Activated T-cell treated with anti-CD3 and anti-CD28 coated beads, Interleukin-2, amount 50 U/mL, for 72 hours (primary cell): ENCODE measurements at regions not wholly inside any gene's neighbourhood (a gene's known extent, or its start where the extent isn't known, plus 50 kb on each side); places are given as distances from the start of the nearest gene placed in this dataset.

ENCODE experiments used
- ATAC-seq, 2 donors: fragments of 150-1000 bp; cut with Tn5 transposase; replicated peaks in 1 of 2; 2 replicates each; pipeline ENCODE4 v1.10.0; 2021; ENCODE audit warnings: moderate library complexity in 2 of 2, mild to moderate bottlenecking in 1 of 2
- DNase-seq, 2 donors: peaks; one replicate each; pipeline ENCODE4 v3.0.0; 2021 to 2022; ENCODE audit warnings: mixed read lengths in 1 of 2
- H3K27ac Mint-ChIP-seq: one replicate; pipeline ENCODE4 v1.8.0; 2022; ENCODE audit warnings: mild to moderate bottlenecking, moderate library complexity, mixed read lengths
- H3K27me3 Mint-ChIP-seq: one replicate; pipeline ENCODE4 v1.8.0; 2022; ENCODE audit warnings: low read depth, mixed read lengths
- H3K36me3 Mint-ChIP-seq, 2 donors: one replicate each; pipeline ENCODE4 v1.8.0; 2022; ENCODE audit warnings: mixed read lengths in 2 of 2, mild to moderate bottlenecking in 1 of 2; ENCODE audit not compliant: insufficient read depth in 2 of 2
- H3K4me1 Mint-ChIP-seq: one replicate; pipeline ENCODE4 v1.8.0; 2022; ENCODE audit warnings: low read depth, mixed read lengths
- H3K4me3 Mint-ChIP-seq, 2 donors: one replicate each; pipeline ENCODE4 v1.8.0; 2022; ENCODE audit warnings: mild to moderate bottlenecking in 2 of 2, mixed read lengths in 2 of 2, moderate library complexity in 2 of 2
- H3K9me3 Mint-ChIP-seq, 2 donors: one replicate each; pipeline ENCODE4 v1.8.0; 2022; ENCODE audit warnings: mixed read lengths in 2 of 2

- no peak overlapping the region for H3K4me3 Mint-ChIP-seq
- H3K36me3 Mint-ChIP-seq = peaks cover 1 to 3% of the 10 kb centered on the region in 2 donors
- ATAC-seq = no peak
- H3K9me3 Mint-ChIP-seq = peaks cover 6 to 11% of the 10 kb centered on the region in 2 donors
- H3K27me3 Mint-ChIP-seq = no peaks in the 10 kb centered on the region
- no peak overlapping the region for H3K27ac Mint-ChIP-seq
- no peak for DNase-seq
- H3K4me1 Mint-ChIP-seq = no peaks in the 10 kb centered on the region
Observed at GRCh38 chr19:27676334-27676733, 1536.6 kb downstream of the UQCRFS1 start.

GRCh38 chr19:27675771-27676170, 1537.2 kb downstream of the UQCRFS1 start:
- ATAC-seq (no peak), DNase-seq (no peak)
- Mint-ChIP-seq H3K36me3 (peaks cover 1 to 3% of the 10 kb centered on the region in 2 donors), H3K27me3 (no peaks in the 10 kb centered on the region), H3K4me1 (no peaks in the 10 kb centered on the region), H3K9me3 (peaks cover 6 to 11% of the 10 kb centered on the region in 2 donors), H3K27ac (no peak overlapping the region), H3K4me3 (no peak overlapping the region)

- DNase-seq (no peak), ATAC-seq (no peak)
- Mint-ChIP-seq H3K4me3 (no peak overlapping the region), H3K4me1 (no peaks in the 10 kb centered on the region), H3K9me3 (peaks cover 11 to 17% of the 10 kb centered on the region in 2 donors), H3K27ac (no peak overlapping the region), H3K27me3 (no peaks in the 10 kb centered on the region), H3K36me3 (peaks cover 3 to 4% of the 10 kb centered on the region in 2 donors)
Observed at GRCh38 chr19:27674701-27675100, 1538.2 kb downstream of the UQCRFS1 start.

- ATAC-seq (no peak), DNase-seq (no peak)
- Mint-ChIP-seq H3K9me3 (peaks cover 13 to 17% of the 10 kb centered on the region in 2 donors), H3K4me3 (no peak overlapping the region), H3K27me3 (no peaks in the 10 kb centered on the region), H3K27ac (no peak overlapping the region), H3K4me1 (no peaks in the 10 kb centered on the region), H3K36me3 (peaks cover 4 to 5% of the 10 kb centered on the region in 2 donors)
Observed at GRCh38 chr19:27673986-27674385, 1539.0 kb downstream of the UQCRFS1 start.

GRCh38 chr19:27672309-27673047, 1540.5 kb downstream of the UQCRFS1 start:
- no peak for DNase-seq
- H3K4me3 Mint-ChIP-seq = no peak overlapping the region
- ATAC-seq = no peak
- no peaks in the 10 kb centered on the region for H3K27me3 Mint-ChIP-seq
- H3K27ac Mint-ChIP-seq = no peak overlapping the region
- no peaks in the 10 kb centered on the region for H3K4me1 Mint-ChIP-seq
- H3K9me3 Mint-ChIP-seq = peaks cover 6 to 14% of the 10 kb centered on the region in 2 donors
- H3K36me3 Mint-ChIP-seq = peaks cover 4 to 5% of the 10 kb centered on the region in 2 donors

GRCh38 chr19:27671876-27672275, 1541.1 kb downstream of the UQCRFS1 start:
- no peak for ATAC-seq
- Mint-ChIP-seq H3K4me1 (no peaks in the 10 kb centered on the region), H3K27ac (no peak overlapping the region), H3K4me3 (no peak overlapping the region), H3K27me3 (no peaks in the 10 kb centered on the region), H3K36me3 (peaks cover 3 to 4% of the 10 kb centered on the region in 2 donors), H3K9me3 (peaks cover 6 to 10% of the 10 kb centered on the region in 2 donors)
- no peak for DNase-seq

GRCh38 chr19:27660428-27660827, 1552.5 kb downstream of the UQCRFS1 start:
- peaks cover 7 to 9% of the 10 kb centered on the region in 2 donors for H3K36me3 Mint-ChIP-seq
- H3K27me3 Mint-ChIP-seq = no peaks in the 10 kb centered on the region
- ATAC-seq (no peak), DNase-seq (no peak)
- no peaks in the 10 kb centered on the region for H3K4me1 Mint-ChIP-seq
- H3K27ac Mint-ChIP-seq = no peak overlapping the region
- H3K4me3 Mint-ChIP-seq = no peak overlapping the region
- H3K9me3 Mint-ChIP-seq = peaks cover 17 to 25% of the 10 kb centered on the region in 2 donors

GRCh38 chr19:27657271-27658051, 1555.5 kb downstream of the UQCRFS1 start:
- Mint-ChIP-seq H3K4me3 (no peak overlapping the region), H3K27me3 (no peaks in the 10 kb centered on the region), H3K27ac (no peak overlapping the region), H3K4me1 (no peaks in the 10 kb centered on the region), H3K9me3 (peaks cover 31 to 34% of the 10 kb centered on the region in 2 donors), H3K36me3 (peaks cover 7 to 9% of the 10 kb centered on the region in 2 donors)
- ATAC-seq (no peak), DNase-seq (no peak)

- no peak overlapping the region for H3K27ac Mint-ChIP-seq
- no peak for DNase-seq
- no peaks in the 10 kb centered on the region for H3K4me1 Mint-ChIP-seq
- H3K36me3 Mint-ChIP-seq = peaks cover 10 to 16% of the 10 kb centered on the region in 2 donors
- no peak overlapping the region for H3K4me3 Mint-ChIP-seq
- no peaks in the 10 kb centered on the region for H3K27me3 Mint-ChIP-seq
- ATAC-seq = no peak
- peaks cover 37 to 38% of the 10 kb centered on the region in 2 donors for H3K9me3 Mint-ChIP-seq
Observed at GRCh38 chr19:27654266-27654990, 1558.5 kb downstream of the UQCRFS1 start.

- Mint-ChIP-seq H3K36me3 (peaks cover 8 to 11% of the 10 kb centered on the region in 2 donors), H3K4me3 (no peak overlapping the region), H3K27ac (no peak overlapping the region), H3K9me3 (peaks cover 38 to 39% of the 10 kb centered on the region in 2 donors), H3K4me1 (no peaks in the 10 kb centered on the region), H3K27me3 (no peaks in the 10 kb centered on the region)
- no peak for DNase-seq
- no peak for ATAC-seq
Observed at GRCh38 chr19:27652796-27653195, 1560.2 kb downstream of the UQCRFS1 start.

- H3K9me3 Mint-ChIP-seq = peaks cover 36 to 41% of the 10 kb centered on the region in 2 donors
- peaks cover 8 to 11% of the 10 kb centered on the region in 2 donors for H3K36me3 Mint-ChIP-seq
- ATAC-seq = no peak
- no peak overlapping the region for H3K27ac Mint-ChIP-seq
- DNase-seq = no peak
- H3K4me3 Mint-ChIP-seq = no peak overlapping the region
- no peaks in the 10 kb centered on the region for H3K27me3 Mint-ChIP-seq
- no peaks in the 10 kb centered on the region for H3K4me1 Mint-ChIP-seq
Observed at GRCh38 chr19:27652281-27652680, 1560.7 kb downstream of the UQCRFS1 start.

GRCh38 chr19:27647423-27647822, 1565.5 kb downstream of the UQCRFS1 start:
- no peaks in the 10 kb centered on the region for H3K27me3 Mint-ChIP-seq
- no peaks in the 10 kb centered on the region for H3K4me1 Mint-ChIP-seq
- peaks cover 18% of the 10 kb centered on the region in 2 donors for H3K9me3 Mint-ChIP-seq
- ATAC-seq (no peak), DNase-seq (no peak)
- H3K36me3 Mint-ChIP-seq = peaks cover 6 to 9% of the 10 kb centered on the region in 2 donors
- no peak overlapping the region for H3K27ac Mint-ChIP-seq
- no peak overlapping the region for H3K4me3 Mint-ChIP-seq

GRCh38 chr19:27635401-27635800, 1577.5 kb downstream of the UQCRFS1 start:
- no peak for DNase-seq
- Mint-ChIP-seq H3K9me3 (peaks cover 8 to 15% of the 10 kb centered on the region in 2 donors), H3K36me3 (peaks cover 0 to 7% of the 10 kb centered on the region in 2 donors), H3K27me3 (no peaks in the 10 kb centered on the region), H3K27ac (no peak overlapping the region), H3K4me3 (no peak overlapping the region), H3K4me1 (no peaks in the 10 kb centered on the region)
- no peak for ATAC-seq
